ENCODE measurements at regions not wholly inside any gene's neighbourhood (a gene's known extent, or its start where the extent isn't known, plus 50 kb on each side); places are given as distances from the start of the nearest gene placed in this dataset.

DNA sequence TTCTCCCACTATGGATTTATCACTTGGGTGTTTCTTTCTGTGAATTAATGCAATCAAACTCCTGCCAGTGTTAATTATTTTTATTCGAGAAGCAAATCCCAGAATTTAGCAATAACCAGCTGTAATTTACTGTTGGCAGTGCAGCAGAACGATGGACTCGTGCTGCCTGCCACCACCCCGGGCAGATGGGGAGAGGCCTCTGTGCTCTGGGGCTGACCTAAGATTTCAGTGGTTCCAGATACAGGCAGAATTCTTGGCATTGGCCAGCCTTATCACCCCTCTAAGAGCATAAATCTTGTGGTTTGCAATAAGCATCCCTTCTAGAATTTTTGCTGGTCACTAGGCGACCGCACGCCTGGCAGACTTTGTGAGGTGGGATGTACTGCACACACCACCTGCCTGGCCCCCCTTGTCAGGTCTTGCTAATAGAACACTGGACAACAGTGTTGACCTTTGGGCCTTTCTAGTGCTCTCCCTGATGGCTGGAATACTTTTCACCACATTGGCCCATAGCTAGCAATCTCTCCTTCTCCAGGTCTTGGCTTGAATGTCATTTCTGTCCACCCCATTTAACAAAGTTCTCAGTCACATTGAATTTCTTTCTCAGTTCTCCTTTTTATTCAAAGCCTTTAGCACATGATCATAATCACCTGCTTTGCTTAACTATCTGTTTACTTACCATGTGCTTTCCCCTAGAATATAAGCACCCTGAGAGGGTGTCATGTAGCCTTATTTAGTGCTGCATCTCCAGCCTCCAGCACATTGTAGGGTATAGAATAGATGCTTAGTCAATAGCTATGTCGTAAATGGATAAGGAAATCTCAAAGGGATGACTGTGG lies 122.1 kb upstream of the DYNLRB2 start:
- DNase-seq (ENCODE audit: low spot score): no peak

DNA sequence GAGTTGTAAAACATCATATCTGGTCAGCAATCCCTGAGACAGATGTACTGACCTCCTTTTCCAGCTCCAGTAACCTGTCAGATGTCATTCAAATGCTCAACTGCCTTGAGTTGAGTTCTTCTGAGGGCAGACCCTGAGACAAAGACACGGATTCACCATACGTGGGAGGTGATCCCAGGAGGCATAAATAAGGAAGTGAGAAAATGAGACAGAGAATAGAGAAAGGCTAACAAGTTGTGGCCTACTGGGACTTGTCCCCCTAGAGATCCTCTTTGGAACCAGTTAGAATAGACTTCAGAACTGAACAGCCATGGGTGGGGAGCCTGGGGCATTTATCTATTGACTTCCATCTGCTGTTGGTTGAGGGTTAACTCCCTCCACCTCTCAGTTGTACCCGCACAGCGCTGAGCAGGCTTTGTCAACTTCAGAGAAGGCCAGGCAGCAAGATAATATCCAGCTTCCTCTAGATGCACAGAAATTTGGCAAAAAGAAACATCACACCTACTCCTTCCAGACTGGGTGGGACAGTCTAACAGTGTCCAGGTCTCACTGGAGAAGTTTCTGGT lies 123.0 kb upstream of the DYNLRB2 start:
- no peak for DNase-seq (ENCODE audit: low spot score)

DNA sequence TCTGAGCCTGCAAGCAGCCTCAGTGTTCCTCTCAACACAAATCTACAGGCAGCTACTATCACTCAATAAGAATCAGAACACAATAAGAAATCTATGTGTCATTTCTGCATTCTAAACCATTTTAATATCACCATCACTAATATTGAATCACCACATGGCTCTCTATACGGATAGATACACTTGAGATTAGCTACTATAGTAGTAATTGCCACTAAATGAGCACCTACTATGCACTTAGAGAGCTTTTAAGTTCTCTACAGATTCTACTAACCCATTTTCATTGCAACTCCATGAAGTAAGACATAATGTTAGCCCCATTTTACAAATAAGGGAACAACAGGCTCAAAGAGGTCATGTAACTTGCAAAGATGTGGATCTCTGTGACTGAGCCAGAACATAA lies 132.8 kb upstream of the DYNLRB2 start:
- no peak for DNase-seq (ENCODE audit: low spot score)

DNA sequence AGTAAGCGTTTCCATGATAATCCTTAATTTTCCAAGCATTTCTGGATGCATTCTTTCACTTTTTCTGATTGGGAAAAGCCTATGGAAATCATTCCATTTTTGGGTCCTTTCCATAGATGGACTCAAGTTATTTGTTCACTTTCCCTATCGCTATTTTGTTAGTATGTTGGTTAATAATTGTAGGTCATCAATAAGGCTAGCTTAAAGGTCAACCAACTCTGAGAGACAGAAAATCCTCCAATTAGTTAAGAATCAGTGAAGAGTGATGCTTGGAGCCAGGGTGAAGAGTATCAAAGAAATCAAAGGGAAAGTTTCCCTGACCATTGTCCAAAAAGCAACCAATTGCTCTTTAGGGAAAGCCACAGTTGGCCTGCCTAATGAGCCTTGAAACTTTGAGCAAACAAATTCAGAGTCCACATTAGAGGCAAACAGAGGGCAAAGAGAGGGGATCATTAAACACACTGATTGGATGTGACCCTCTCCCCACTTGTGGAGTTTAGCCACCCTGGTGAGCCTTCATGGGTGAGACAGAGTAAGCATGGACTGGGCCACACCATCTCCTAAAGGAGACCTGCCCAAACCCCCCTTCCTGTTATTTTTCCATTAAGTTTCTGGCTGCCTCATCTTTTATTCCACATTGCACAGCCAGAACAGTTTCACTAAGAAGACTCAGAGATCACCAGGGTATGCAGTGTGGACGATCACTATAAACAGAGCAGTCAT lies 133.4 kb upstream of the DYNLRB2 start:
- DNase-seq (ENCODE audit: low spot score): peak; percentile 31

DNA sequence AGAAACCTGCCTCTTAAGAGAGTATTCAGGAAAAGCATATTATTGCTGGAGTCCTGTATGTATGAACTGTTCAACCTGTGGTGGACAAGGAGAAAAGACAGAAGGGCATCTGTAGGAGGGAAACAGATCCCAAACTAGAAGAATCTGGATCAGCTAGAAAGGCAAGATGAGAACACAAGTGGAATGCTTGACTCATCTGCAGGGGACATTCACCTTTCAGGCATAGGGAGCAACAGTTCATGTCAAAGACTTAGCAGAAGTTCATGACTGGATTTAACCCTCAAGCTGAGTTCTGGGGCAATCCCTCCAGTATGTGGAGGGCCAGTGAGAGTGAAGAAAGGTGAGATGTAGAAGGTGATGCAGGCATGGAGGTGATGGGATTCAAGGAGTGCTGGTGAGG lies 135.9 kb upstream of the DYNLRB2 start:
- no peak for DNase-seq (ENCODE audit: low spot score)

DNA sequence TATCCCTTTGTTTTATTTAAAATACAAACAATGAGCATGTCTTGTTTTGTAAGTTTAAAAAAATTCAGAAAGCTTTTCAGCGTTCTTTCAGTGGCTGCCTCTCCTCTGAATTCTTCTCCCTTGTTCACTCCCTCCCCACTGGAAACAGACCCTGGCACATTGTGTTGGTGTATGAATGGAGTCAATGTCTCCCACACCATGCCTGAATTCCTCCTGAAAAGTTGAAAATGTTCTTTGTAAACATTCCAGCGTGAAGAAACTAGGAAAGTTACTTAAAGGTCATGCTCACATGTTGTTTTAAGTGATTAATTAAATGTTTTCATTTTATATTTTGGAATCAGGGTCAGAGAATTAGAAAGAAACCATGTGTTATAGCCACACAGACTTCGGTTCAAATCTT lies 136.9 kb upstream of the DYNLRB2 start:
- no peak for DNase-seq (ENCODE audit: low spot score)

DNA sequence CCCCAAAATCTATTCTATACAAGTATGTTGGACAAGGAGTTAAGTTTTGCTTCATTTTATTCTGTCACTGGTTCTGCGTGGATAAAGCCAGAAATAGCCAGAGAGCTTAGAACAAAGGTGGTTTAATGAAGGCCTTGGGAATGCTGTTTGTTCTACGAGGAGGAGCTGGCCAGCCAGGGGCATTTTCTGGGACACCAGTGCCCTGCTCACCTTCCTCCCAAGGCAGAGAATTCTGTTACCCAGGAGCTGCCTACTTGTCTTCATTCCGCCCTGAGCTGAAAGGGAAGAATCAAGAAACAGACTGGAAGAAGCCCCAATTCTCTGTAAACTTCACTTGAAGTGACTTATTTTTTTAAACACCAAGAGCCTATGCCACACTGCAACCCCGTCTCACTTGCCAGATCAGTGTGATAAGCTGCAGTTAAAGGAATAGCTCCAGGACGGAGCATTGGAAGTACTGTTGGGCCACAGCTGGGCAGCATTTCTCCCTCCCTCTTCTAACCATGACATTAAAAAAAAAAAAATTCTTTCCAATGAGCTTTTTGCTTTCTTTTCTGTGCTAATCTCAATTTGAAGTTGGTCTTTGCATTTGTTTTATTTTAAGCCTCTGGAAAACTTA lies 149.8 kb upstream of the DYNLRB2 start:
- peak; percentile 49 for DNase-seq (ENCODE audit: low spot score)

DNA sequence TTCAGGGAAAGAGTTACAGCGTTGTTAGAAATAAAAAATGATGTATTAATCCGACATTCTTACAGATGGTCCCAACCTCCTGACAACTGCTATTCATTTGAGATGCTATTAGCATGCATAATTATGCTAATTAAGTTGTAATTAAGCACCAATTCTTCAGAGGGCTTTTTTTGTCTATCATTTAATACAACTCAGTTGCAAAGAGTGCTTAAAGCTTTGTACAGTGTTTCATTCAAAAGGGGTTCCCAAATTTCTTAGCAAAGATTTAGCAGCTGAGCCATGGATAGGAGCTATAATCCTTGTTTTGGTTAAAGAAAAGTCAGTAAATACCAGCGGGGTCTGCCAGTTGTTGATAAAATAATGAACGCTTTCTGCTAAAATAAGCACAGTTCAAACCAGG lies 150.7 kb upstream of the DYNLRB2 start:
- no peak for DNase-seq (ENCODE audit: low spot score)

DNA sequence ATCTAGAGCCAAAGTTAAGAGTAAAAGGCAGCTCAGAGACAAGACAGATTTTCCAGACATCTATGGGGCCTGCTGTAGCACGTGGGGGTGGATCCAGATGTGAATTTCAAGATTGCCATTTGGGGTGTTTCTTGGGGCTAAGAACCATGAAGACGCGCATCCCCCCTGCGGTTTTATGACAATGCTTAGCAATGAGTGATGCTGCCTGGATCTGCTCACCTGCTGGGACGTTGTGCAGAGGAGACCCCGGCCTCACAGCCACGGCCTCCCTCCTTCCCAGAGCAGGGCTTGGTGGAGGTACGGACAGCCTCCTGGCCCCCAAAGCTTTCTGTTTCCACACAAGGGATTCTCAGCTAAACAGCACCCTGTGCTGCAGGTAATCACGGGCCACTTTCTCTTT lies 151.5 kb upstream of the DYNLRB2 start:
- DNase-seq (ENCODE audit: low spot score): no peak

DNA sequence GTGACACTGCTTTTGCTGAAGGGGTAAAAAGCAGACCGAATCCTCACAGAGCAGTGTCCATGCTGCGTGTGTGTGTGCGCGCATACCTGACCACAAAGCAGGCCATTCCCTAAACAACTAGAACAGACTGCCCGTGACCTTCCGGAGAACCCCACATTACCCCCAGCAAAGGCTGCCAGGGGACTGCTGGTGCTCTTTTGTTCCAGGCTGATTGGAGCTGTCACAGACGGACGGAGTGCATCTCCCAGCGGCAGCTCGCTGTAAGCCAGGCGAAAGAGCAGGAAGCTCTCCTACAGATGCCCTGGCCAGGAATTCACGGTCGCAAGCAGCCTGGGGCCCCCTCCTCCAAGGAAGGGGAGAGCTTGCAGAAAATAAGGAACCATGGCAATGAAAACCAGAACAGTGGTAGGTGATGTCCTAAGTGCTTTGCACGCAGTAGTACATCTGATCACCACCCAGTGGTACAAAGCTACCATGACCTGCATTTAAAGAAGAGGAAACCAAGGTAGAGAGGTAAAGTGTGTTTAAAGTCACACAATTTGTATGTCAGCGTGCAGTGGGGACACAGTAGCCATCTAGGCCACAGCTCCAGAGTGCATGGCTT lies 153.4 kb upstream of the DYNLRB2 start:
- no peak for DNase-seq (ENCODE audit: low spot score)

DNA sequence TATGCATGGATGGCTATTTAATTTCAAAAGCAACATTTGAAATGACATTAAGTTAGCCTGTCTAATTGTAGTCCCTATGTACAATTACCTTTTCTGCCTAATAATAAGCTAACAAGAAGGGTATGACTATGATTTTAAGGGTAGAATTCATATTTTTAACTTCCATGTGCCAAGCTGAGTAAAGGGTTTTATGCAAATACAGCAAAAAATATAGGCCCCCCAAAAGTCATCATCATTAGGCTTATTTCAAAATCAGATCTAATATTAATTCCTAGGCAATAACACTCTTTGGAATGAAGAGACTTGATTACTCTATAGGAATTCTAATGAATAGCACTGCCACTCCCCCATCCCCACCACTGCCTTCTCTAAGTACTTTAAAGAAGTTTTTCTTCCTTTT lies 155.9 kb upstream of the DYNLRB2 start:
- no peak for DNase-seq (ENCODE audit: low spot score)

DNA sequence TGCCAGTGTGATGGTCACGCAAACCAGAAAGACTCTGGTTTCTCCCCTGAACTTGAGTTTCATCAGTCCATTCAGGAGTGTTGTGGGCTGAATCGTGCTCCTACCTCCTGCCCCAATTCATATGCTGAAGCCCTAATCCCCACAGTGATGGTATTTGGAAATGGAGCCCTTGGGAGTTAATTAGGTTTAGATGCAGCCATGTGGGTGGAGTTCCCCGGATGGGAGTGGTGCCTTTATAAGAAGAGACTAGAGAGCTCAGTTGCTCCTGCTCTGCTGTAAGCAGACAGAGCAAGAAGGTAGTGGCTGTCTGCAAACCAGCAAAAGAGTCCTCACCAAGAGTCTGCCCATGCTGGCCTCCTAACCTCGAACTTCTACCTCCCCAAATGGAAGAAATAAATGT lies 160.3 kb upstream of the DYNLRB2 start:
- DNase-seq (ENCODE audit: low spot score): no peak

DNA sequence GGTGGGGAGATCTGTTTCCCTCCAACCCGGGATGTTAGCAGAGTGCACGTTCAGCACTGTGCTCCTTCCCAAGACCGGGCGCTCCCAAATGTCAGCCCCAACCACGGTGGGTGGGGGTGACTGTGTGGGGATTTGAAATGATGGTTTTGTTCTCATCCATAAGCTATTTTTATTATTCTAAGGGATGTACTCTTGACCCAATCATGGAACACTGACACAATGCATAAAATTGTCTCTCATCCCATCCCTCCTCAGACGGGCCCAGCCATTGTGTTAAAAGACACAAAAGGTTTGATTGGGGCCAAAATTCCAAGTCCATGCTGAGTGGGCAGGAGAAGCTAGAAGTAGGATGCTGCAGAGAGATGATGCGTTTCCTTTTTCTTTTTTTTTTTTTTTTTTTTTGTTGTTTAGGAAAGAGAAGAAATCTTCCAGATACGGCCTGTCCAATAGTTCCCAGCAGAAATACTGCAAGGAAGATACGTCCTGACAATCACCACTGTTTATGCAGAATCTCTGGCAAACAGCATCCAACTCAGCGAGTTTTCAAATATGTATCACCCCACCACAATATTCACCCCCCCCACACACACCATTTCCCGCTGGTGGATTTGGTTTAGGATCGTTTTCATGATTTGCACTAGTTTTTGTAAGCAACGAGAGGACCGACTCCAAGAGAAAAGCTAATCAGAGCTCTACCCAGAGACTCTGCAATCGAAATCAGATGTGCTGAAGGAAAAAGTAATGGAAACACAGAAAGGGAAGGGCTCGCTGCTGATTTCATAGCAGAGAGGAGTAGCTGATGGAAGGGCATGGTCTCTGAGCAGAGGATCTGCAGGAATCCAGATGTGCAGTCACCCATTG lies 163.5 kb upstream of the DYNLRB2 start:
- no peak for DNase-seq (ENCODE audit: low spot score)

DNA sequence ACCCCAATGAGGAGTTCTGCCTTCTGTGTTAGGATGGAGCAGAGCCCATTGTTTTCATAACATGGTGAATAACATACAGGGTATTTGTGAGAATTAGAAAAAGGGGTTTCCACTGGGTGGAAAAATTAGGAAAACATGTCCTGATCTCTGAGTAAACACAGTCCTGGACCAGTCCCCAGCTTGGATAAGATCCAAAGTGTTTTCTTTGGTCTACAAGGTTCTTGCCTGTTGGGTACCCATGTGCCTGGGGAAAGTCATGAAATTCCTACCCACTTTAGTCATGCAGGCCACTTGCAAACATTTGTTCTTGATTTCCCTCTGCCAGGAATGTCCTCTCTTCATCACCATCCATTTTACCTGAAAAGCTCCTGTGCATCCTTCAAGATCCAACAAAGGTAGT lies 164.8 kb upstream of the DYNLRB2 start:
- DNase-seq (ENCODE audit: low spot score): no peak

DNA sequence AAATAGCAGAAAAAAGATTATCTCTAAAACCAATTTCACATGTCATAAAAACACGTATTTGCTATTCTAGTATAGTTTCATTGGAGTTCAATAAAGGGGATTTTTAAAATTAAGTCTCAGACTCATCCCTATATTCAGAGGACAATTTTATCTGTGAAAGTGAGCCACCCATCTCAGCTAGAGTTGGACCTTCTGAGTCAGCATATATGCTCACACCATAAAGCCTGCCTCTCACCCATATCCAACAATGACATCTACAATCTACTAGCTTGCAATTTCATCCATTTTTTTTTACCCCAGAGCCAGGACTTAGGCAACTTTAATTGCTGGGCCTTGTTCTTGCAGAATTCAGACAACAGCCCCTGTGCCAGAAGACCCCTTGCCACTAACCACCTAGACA lies 165.3 kb upstream of the DYNLRB2 start:
- no peak for DNase-seq (ENCODE audit: low spot score)

DNA sequence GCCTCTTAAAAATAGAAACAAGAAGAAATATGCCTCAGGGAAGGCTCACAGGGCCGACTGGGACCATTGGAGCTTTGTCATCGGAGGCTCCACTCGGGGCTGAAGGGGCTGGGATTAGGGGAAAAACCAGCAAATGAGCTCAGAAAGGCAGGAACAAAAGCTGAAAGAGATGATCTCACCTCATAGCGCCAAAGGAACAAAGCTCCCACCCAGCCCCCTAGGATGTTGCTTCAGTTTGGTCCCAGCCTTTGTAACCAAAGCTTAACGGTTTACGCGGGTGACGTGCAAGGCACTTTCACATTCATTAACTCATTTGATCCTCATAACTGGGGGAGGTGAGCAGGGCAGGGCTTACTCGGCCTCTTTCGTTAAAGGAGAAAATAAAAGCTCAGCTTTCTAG lies 168.5 kb upstream of the DYNLRB2 start:
- DNase-seq (ENCODE audit: low spot score): no peak

DNA sequence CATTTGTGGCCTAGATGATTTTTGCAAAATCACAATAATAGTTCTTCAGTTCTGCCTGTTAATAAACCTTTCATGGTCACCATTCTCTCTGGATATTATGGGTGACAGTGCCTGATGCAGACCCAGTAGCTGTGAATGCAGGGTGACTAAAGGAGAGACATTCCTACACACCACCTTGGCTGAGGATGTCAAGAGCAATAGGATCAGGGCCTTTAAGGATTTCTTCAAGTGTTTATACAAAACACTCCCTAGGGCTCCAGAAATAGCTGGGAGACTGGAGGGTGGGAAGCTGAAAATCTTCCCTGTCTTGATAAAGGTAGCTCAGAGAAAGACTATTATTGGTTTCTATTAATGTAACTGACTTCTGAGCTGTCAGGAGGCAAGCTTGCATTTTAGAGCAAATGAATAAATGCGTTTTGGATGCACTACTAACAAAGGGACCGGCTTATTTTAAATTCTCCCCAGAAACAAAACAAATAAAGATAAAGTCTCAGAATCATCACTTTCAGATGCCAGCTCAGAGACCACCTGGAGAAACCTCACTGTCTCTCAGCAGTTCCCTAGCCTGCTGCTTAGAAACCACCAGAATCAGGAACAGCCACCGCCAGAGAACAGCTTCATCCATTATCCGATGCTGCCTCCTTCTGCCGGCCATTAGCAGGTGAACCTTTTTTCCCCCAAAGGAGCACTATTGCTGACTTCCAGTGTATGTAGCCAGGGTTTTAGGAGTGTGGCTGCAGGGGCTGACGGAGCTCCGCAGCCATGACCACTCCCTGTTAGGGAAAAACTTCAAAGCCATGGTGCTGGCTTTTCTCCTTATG lies 171.4 kb upstream of the DYNLRB2 start:
- DNase-seq (ENCODE audit: low spot score): peak; percentile 46

DNA sequence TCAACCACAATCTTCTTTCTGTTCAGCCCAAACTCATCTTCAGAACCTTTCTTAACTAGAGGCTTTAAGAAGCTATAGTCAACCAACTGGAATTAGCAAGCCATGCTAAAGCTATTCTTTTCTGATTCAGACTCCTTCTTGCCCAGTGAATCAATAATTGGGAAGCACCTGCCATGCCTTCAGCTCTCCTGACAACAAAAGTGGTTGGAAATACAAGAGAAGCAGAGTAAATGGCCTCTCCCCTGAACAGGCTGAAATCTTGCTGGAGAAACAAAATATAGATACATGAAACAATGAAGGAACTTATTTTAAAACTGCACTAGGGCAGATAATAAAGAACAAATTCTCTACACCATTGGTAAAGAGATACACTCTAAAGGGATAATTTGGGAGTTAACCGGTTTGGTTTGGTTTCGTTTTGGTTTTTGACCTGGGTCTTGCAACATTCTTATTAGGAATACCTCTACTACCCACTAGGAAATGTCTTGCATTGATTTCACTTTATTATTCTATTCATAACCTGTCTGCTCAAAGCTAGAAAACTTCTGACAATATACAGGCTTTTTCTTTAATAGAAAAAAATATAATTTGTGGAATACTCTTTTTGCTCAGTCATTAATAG lies 173.6 kb upstream of the DYNLRB2 start:
- DNase-seq (ENCODE audit: low spot score): no peak

DNA sequence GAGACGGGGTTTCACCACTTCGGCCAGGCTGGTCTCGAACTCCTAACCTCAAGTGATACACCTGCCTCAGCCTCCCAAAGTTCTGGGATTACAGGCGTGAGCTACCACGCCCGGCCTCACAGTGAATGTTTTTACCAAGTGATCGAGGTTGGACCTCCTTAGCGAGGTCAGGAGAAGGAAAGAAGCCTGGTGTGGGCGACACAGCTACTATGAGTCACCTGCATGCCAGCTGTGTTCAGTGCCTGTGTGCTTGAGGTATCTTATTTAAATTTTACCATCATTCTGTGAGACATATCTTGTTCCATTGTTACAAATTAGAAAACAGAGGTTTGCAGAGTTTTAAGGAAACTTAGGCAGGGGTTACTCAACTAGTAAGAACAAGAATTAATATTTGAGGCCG lies 174.8 kb upstream of the DYNLRB2 start:
- no peak for DNase-seq (ENCODE audit: low spot score)

DNA sequence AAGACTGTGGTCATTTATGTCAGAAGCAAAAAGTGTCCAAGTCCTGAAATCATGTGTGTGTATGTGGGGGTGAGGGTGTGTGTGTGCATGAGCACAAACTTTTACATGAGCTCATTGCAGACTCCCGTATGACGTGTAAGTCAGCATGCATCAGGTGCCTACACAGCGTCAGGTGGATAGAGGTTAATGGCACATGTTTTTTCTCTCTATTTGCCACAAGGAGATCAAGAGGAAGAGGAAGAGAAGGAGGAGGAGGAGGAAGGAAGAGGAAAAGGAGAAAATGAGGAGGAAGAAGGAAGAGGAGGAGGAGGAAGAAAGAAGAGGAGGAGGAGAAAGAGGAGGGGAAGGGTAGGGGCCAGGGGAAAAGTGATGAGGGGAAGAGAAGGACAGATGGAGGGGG lies 178.0 kb upstream of the DYNLRB2 start:
- DNase-seq (ENCODE audit: low spot score): no peak
